GM18951 (cell line): ENCODE measurements at regions not wholly inside any gene's neighbourhood (a gene's known extent, or its start where the extent isn't known, plus 50 kb on each side); places are given as distances from the start of the nearest gene placed in this dataset.

Source experiments
- POLR2A ChIP-seq: IDR thresholded peaks from 4 replicates; pipeline ENCODE4 v1.6.1; 2011; ENCODE audit warnings: mild to moderate bottlenecking; ENCODE audit not compliant: insufficient read length, insufficient read depth; ENCODE audit errors: extremely low read depth
- in situ Hi-C: fragments of 300-500 bp; cut with MboI; formaldehyde crosslinking; loops from one replicate; pipeline ENCODE4 v1.12.0; 2022; ENCODE audit warnings: low sequenced_read_pairs, mixed read lengths, inconsistent platforms; ENCODE audit not compliant: unreplicated experiment

GRCh38 chr2:60079562-60079961 lies 473.9 kb downstream of the BCL11A start:
- in situ Hi-C loops, result no loop called here
- no peak for TF ChIP-seq POLR2A

GRCh38 chr2:60075048-60075447 lies 478.4 kb downstream of the BCL11A start:
- in situ Hi-C loops, result no loop called here
- TF ChIP-seq POLR2A, result no peak

GRCh38 chr2:60073201-60073600 lies 480.3 kb downstream of the BCL11A start:
- in situ Hi-C loops, result no loop called here
- no peak for TF ChIP-seq POLR2A

GRCh38 chr2:60072609-60073008 lies 480.8 kb downstream of the BCL11A start:
- TF ChIP-seq POLR2A, result no peak
- in situ Hi-C loops, result no loop called here

GRCh38 chr2:60071490-60071831 lies 482.0 kb downstream of the BCL11A start:
- TF ChIP-seq POLR2A, result no peak
- in situ Hi-C loops, result no loop called here

GRCh38 chr2:60070736-60071489 lies 482.5 kb downstream of the BCL11A start:
- no peak for TF ChIP-seq POLR2A
- in situ Hi-C loops, result no loop called here

- no peak for TF ChIP-seq POLR2A
- in situ Hi-C loops, result no loop called here
These were observed 483.3 kb downstream of the BCL11A start for GRCh38 chr2:60070196-60070595.

GRCh38 chr2:60068755-60069154 lies 484.7 kb downstream of the BCL11A start:
- in situ Hi-C loops, result no loop called here
- TF ChIP-seq POLR2A, result no peak

- in situ Hi-C loops, result no loop called here
- no peak for TF ChIP-seq POLR2A
These were observed 486.4 kb downstream of the BCL11A start for GRCh38 chr2:60067006-60067405.

- no peak for TF ChIP-seq POLR2A
- in situ Hi-C loops, result no loop called here
These were observed 487.2 kb downstream of the BCL11A start for GRCh38 chr2:60066096-60066839.

- in situ Hi-C loops, result no loop called here
- no peak for TF ChIP-seq POLR2A
These were observed 488.6 kb downstream of the BCL11A start for GRCh38 chr2:60064687-60065389.

- no peak for TF ChIP-seq POLR2A
- in situ Hi-C loops, result no loop called here
These were observed 494.7 kb downstream of the BCL11A start for GRCh38 chr2:60058781-60059180.

- in situ Hi-C loops, result no loop called here
- TF ChIP-seq POLR2A, result no peak
These were observed 498.7 kb downstream of the BCL11A start for GRCh38 chr2:60054571-60055340.
